ENCODE measurements at regions not wholly inside any gene's neighbourhood (a gene's known extent, or its start where the extent isn't known, plus 50 kb on each side); places are given as distances from the start of the nearest gene placed in this dataset.

DNA sequence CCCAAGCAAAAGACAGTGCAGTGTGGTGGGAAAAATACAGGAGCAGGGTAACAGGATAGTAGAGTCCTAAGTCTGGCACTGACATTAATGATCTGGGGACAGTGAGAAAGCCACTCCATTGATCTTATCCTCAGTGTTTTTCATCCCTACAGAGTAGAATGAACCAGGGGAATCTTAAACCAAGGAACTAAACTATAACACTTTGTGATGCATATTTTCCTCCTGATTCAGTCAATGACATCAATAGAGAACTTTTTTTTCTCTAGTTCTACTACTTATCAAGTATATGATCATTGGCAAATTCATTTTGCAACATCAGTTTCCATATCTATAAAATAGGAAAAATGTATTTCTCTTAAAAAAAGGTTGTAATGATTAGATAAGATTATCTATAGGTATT, 151.1 kb downstream of the TMEM26 start:
- no peak for TF ChIP-seq LEF1 (IDR thresholded peaks at IDR 0.05; ENCODE audit: borderline replicate concordance)
- TF ChIP-seq TARDBP (IDR thresholded peaks at IDR 0.05) = no peak
- no peak for TF ChIP-seq NFRKB (IDR thresholded peaks at IDR 0.05)
- TF ChIP-seq SUZ12 (IDR thresholded peaks at IDR 0.05) = no peak
- TF ChIP-seq PKNOX1 (IDR thresholded peaks at IDR 0.05) = no peak
- no peak for TF ChIP-seq BHLHE40 (IDR thresholded peaks at IDR 0.05; ENCODE audit: borderline replicate concordance)
- no peak for TF ChIP-seq FOXA1 (IDR thresholded peaks at IDR 0.05)
- TF ChIP-seq HDGF (IDR thresholded peaks at IDR 0.05; ENCODE audit: borderline replicate concordance) = no peak
- TF ChIP-seq ZNF384 (IDR thresholded peaks at IDR 0.05) = no peak
- no peak for TF ChIP-seq FOXM1 (IDR thresholded peaks at IDR 0.05; ENCODE audit: borderline replicate concordance)
- no peak for TF ChIP-seq L3MBTL2 (conservative IDR thresholded peaks at IDR 0.05)
